HCT116 (cell line): ENCODE measurements at regions not wholly inside any gene's neighbourhood (a gene's known extent, or its start where the extent isn't known, plus 50 kb on each side); places are given as distances from the start of the nearest gene placed in this dataset.

ENCODE experiments used
- CBX3 ChIP-seq: IDR thresholded peaks from 2 replicates; pipeline ENCODE4 v1.6.1; 2012; ENCODE audit warnings: low read depth
- CTCF ChIP-seq, 3 experiments: fragments of 200-600 bp in 1 of 3; sonication (generic) in 1 of 3; IDR thresholded peaks in 2 of 3; conservative IDR thresholded peaks in 1 of 3; 2 replicates each; pipeline ENCODE4 v1.5.1; 2012 to 2017; ENCODE audit warnings: low read depth in 2 of 3, low read length in 2 of 3, antibody characterized with exemption in 1 of 3, borderline replicate concordance in 1 of 3, control low read depth in 1 of 3, mild to moderate bottlenecking in 1 of 3, mixed read lengths in 1 of 3, mixed run types in 1 of 3, moderate library complexity in 1 of 3; ENCODE audit not compliant: insufficient read depth in 1 of 3
- EZH2phosphoT487 ChIP-seq: fragments of 200-600 bp; IDR thresholded peaks from 2 replicates; pipeline ENCODE4 v1.6.1; 2018; ENCODE audit warnings: antibody characterized with exemption, borderline replicate concordance

GRCh38 chr1:58993403-58993802 lies 209.6 kb upstream of the JUN start:
- TF ChIP-seq CTCF (IDR thresholded peaks at IDR 0.05 in 2 of 3, conservative IDR thresholded peaks at IDR 0.05 in 1 of 3; ENCODE audit: borderline replicate concordance in 1 of 3, insufficient read depth in 1 of 3, low read depth in 2 of 3, low read length in 2 of 3): no peak
- TF ChIP-seq EZH2phosphoT487: no peak
- no peak for TF ChIP-seq CBX3
